GM21528 (cell line): ENCODE measurements at regions not wholly inside any gene's neighbourhood (a gene's known extent, or its start where the extent isn't known, plus 50 kb on each side); places are given as distances from the start of the nearest gene placed in this dataset.

Experiments used
- ATAC-seq: cut with Tn5 transposase; IDR thresholded peaks from one replicate; pipeline ENCODE4 v1.9.1; 2021; ENCODE audit warnings: mild to moderate bottlenecking, moderate library complexity; ENCODE audit not compliant: unreplicated experiment, low FRiP score

GRCh38 chr4:181611033-181611711, 632.0 kb upstream of the TENM3 start:
- no peak for ATAC-seq

GRCh38 chr4:181611946-181612600, 631.1 kb upstream of the TENM3 start:
- ATAC-seq, result no peak

DNA sequence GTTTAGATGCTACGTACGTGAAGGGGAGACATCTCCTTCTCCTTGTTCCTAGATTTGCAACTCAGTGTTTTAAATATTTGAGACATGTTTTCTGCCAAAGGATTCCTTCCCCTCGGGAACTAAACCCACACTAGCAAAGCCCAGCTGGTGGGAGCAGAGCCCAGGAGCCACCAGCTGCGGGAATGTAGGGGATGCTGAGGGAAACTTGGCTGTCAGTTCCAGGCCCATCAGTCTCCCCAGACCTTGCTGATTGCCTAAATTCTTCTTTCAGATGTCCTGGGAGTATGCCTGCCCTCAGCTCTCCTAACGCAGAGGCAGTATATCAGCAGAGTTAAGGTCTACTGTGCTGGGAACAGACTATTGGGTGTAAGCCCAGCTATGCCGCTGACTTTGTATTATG, 630.0 kb upstream of the TENM3 start:
- no peak for ATAC-seq

- ATAC-seq, result no peak
Measured at GRCh38 chr4:181618038-181618618, 625.1 kb upstream of the TENM3 start.

DNA sequence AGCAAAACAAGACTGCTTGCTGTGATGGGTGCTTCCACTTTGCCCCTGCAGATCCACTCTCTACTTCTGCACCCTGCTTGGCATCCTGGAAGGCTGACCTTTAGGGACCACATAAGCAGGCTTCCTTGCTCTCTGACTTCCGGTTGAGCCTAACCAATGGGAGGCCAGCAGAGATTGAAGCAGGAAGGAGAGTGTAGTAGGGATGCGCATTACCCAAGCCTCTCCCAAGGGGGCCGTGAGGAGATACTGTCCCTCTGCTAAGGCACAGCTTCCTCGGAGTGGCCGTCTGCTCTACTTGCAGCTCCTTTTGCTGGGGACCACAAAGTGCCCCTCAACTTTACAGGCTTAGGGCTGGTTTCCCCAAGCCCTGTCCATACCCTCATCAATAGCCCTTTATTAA, 624.3 kb upstream of the TENM3 start:
- no peak for ATAC-seq

DNA sequence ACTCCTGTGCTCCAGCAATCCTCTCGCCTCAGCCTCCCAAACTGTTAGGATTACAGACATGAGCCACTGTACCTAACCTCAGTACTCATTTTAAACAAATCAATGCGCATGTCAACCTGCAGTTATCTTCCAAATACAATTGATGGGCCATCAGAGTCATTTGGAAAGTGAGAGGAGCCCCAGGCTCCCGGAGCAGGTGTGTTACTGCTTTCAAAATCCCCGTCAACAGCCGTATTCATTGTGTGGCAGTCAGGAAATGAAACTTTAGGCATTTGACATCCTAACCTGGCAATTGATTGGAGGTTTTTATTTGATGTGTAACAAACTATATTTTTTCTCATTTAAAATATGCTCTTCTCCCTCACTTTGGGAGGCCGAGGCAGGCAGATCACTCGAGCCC, 623.6 kb upstream of the TENM3 start:
- no peak for ATAC-seq

DNA sequence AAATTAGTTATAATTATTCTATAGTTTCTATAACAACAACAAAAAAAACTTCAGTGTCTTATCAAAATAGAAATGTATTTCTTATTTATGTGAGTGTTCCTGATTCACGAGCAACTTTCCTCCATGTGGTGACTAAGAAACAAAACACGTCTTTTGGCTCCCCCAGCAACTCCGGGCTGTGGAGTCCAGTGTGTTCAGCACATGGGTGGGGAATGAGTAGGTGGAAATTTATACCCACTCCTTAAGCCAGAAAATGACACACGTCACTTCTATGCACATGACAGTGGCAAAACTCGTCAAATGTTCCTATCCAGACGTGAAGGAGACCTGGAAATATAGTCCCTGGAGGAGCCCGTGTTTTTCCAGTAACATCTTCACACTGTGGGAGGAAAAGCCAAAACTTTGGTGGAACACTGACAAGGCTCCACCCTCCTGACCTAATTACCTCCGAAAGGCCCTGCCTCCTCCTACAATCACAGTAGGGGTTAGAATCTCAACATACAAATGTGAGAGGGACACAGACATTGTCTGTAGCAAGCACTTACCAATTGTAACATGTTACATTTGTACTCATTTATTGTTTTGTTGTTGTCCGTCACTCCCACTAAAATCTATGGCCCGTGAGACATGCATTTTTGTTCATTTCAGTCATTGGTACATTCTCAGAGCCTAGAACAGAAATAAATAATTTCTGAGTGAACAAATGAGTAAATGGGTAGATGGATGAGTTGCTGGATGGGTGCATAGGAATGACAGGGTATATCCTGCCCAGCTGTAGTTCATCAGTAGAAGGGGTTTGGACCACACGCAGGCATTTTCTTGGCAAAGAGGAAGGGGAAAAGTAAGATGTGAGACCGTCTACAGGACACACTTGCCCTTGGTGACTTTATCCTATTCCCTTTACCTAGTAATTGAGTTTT, 605.8 kb upstream of the TENM3 start:
- ATAC-seq, result no peak

GRCh38 chr4:181643466-181643865, 599.7 kb upstream of the TENM3 start:
- no peak for ATAC-seq

DNA sequence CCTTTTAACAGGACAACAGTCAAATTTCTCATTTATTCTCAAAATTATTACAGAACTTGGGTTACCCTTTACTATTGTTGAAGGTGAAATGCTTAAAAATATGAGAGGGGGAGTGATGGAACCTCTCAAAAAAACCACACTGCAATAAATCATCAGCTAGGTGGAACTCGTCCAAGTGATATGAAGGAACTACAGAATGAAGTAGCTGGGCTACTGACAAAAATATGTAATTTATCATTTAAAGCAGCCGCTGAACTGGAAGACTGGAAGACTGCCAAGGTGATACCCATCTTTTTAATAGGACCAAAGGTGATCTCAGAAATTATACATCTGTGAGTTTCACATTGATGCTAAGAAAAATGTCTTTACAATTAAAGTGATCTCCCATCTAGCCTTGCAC, 597.7 kb upstream of the TENM3 start:
- no peak for ATAC-seq

DNA sequence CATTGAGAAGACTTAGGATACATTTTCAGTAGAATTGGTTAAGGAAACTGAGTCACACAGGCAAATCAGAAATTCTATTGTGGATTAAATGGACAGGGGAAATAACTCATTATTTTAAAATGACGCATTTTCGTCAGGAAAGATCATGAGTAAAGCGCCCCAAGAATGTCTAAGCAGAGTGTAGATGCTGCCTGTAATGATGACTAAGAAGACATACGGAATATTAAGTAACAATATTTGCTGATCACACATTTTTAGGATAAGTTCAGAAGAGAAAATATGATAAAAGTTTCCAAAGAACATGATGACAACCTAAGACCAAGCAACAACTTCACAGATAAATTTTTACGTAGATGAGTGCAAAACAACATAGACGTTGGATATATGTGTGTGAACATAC, 596.3 kb upstream of the TENM3 start:
- no peak for ATAC-seq

DNA sequence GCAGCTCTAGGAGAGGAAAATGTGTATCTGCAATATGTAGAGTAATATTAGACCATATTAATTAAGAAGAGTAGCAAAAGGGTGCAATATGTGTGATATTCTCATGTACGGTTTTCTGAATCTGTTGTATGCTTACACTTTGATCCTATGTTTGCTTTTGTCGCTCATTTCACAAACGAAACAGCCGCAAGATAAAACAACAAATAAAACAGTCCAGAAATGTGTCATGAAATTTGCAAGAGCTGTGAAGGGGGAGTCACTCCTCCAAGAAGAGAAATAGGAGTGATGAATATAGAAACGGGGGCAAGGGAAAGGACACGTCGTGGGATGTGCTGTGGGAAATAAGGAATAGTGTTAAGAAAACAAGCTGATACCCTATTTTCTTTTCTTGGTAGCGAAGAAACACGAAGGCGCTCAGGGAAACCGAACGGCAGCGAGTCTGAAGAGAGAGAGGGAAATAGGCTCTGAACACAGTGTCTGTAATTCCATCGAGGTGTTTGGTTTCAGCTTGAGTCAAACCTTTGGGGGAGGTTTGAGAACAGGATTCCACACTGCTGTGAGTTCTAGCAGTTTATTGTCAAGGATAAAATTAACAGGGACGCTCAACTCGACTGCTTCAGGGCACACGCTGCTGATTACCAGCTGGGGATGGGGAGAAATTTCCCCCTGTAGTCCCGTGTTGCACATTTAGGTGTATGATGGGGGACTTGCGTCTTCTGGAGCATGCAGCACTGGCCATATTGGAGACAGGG, 595.6 kb upstream of the TENM3 start:
- ATAC-seq, result no peak

DNA sequence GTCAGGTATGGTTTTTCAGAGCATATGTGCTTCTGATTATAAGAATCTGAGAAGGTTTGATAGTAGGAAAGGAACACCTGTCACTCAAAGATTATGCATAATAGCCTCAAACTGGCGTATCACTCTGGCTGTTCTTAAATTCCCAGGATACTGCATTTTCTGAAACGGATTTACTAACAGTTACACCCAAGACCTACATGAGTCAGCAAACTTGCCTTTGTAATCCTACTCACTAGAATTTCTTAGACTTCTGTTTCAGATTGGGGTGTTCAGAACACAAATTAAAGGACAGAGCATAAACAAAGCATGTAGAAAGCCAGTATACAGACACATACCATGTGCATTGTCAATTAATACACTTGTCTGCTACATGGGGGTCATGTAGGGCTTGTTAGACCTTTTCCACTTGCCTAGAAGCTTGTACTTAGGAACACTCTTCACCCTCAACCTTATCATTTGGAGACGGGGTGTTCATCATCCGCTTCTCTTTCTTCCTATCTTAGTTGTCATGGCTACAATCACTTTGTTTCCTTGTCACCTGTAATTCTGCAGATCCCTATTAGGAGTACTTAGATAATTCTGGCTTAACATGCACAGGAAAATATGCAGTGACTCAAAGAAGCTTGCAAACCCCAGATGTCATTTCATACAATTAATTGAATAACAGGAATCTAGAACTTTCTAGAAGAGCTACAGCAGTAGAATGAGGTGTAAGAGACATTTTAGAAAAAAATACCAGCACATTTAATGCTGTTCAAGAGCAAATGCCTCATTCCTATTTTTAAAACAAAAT, 593.0 kb upstream of the TENM3 start:
- ATAC-seq, result no peak

- ATAC-seq, result no peak
Measured at GRCh38 chr4:181656748-181657147, 586.5 kb upstream of the TENM3 start.

DNA sequence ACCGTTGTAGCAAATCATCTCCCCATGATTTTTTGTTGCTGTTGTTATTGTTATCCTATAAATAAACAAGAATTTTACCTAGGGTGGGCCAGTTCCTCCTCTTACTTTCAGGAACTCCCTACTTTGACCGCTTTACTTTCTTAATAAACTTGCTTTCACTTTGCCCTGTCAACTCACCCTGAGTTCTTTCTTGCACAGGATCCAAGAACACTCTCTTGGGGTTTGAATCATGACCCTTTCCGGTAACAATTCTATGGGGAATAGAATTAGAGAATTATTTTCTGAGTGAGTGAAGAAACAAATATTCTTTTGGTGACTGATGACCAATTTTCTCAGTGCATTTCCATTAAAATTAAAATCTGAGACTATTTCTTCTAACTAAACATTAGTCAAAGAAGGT, 584.0 kb upstream of the TENM3 start:
- ATAC-seq, result no peak

GRCh38 chr4:181659876-181660275, 583.3 kb upstream of the TENM3 start:
- no peak for ATAC-seq

DNA sequence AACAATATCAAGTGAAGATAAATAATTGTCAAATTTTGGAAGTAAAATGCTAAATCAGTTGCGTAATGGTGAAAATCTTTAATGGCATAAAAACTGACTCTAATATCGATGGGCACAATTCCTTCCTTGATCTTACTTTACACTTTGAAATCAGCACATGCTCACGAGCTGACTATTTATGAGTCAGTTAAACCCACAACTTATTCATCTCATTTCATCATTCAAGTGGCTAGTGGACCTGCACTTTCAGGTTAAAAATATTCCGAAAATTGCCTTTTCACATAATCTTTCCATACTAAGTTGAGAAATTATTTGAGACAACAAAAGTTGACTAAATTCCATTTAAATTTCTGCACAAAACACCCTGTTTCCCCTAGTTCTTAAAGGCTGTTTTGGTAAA, 582.1 kb upstream of the TENM3 start:
- ATAC-seq, result no peak

DNA sequence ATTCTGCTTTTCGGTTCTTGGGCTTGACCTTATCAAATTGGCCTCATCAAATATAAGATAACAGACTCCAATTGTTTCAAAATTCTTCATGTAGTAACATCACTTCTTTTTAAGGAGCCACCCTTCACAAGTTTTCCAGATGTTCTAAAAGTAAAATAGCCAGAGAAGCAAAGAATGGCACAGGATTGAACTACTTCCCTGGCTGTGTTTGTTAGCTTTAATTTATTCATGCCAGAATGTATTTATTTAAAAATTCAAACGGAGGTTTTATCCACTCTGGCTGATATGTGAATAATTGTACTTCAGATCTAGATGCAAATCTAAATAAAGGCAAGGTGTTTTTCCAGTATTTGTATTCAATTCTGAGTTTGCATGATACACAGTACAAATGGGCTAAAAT, 581.3 kb upstream of the TENM3 start:
- no peak for ATAC-seq

GRCh38 chr4:181662383-181662782, 580.8 kb upstream of the TENM3 start:
- no peak for ATAC-seq

GRCh38 chr4:181670506-181670905, 572.7 kb upstream of the TENM3 start:
- ATAC-seq, result no peak

- ATAC-seq, result no peak
Measured at GRCh38 chr4:181671672-181672071, 571.5 kb upstream of the TENM3 start.
